ENCODE measurements at regions not wholly inside any gene's neighbourhood (a gene's known extent, or its start where the extent isn't known, plus 50 kb on each side); places are given as distances from the start of the nearest gene placed in this dataset.
A peak's percentile ranks its signal among the peaks of the same experiment; 100 is the strongest.
"Not testable (repeated sequence)": the region's sequence is repeated elsewhere in the genome, so short reads cannot be mapped to it uniquely, and the experiment has no call there.

- peak; percentile 66 for DNase-seq (ENCODE audit: low read depth, low spot score)
Measured at GRCh38 chr12:47307680-47308399, 228.1 kb upstream of the AMIGO2 start.

DNA sequence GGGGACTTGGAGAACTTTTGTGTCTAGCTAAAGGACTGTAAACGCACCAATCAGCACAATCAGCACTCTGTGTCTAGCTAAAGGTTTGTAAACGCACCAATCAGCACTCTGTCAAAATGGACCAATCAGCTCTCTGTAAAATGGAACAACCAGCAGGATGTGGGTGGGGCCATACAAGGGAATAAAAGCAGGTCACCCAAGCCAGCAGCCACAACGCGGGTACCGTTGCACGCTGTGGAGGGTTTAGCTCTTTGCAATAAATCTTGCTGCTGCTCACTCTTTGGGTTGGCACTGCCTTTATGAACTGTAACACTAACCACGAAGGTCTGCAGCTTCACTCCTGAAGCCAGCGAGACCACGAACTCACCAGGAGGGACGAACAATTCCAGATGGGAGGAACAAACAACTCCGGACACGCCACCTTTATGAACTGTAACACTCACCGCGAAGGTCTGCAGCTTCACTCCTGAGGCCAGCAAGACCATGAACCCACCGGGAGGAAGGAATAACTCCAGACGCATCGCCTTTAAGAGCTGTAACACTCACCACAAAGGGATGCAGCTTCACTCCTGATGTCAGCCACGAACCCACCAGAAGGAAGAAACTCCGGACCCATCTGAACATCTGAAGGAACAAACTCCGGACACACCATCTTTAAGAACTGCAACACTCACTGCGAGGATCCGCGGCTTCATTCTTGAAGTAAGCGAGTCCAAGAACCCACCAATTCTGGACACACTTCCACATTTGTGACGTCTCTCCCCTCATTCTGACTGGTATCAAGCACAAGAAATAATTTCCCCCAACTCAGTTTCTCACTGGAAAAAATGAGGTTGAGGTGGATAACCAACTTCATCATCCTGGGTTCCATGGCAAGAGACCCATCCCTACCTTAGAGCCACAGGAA, 227.3 kb upstream of the AMIGO2 start:
- DNase-seq (ENCODE audit: low read depth, low spot score) = not testable (repeated sequence)

GRCh38 chr12:47306130-47306529, 226.4 kb upstream of the AMIGO2 start:
- DNase-seq (ENCODE audit: low read depth, low spot score) = no peak

- no peak for DNase-seq (ENCODE audit: low read depth, low spot score)
Measured at GRCh38 chr12:47305464-47305863, 225.7 kb upstream of the AMIGO2 start.

DNA sequence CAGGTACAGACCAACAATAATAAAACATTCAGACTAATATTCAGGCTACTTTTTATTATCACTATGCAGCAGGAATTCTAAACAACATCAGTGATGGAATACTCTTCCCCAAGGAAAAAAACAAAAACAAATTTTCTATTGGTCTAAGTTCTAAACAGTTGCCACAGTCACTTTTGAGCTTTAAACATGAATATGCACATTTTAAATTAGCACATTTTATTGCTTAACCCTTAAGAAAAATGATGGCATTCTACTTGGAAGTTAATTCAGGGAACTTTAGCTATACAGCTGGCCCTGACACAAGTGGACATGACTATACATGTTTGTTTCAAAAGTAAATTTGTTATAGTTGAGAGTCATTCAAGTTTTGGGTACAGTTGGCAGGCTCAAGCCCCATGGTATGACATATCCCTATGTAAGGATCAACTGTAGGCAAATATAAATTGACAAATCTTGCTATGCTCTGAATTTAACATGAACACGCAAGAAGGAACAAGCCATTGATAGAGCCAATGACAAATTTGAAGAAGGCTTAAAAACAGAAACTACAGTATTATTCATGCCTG, 224.3 kb upstream of the AMIGO2 start:
- no peak for DNase-seq (ENCODE audit: low read depth, low spot score)

DNA sequence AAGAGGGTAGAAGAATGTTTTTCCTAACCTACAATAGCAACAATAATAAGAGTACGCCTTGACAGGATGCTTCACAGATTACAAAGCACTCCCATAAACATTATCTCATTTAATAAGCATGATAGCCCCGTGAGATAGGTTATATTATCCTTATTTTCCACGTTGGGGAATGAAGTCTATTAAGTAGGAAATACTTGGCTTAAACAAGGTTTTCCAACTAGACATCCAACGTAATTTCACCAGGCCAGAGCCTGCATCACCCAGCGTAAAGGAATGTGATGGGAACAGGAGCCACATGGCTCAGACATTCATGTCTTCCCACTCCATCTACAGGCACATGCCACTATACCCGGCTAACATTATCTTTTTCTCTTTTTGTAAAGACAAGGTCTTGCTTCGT, 223.4 kb upstream of the AMIGO2 start:
- DNase-seq (ENCODE audit: low read depth, low spot score) = no peak

GRCh38 chr12:47302111-47302671, 222.4 kb upstream of the AMIGO2 start:
- peak; percentile 59 for DNase-seq (ENCODE audit: low read depth, low spot score)

- DNase-seq (ENCODE audit: low read depth, low spot score) = no peak
Measured at GRCh38 chr12:47299586-47299985, 219.8 kb upstream of the AMIGO2 start.

DNA sequence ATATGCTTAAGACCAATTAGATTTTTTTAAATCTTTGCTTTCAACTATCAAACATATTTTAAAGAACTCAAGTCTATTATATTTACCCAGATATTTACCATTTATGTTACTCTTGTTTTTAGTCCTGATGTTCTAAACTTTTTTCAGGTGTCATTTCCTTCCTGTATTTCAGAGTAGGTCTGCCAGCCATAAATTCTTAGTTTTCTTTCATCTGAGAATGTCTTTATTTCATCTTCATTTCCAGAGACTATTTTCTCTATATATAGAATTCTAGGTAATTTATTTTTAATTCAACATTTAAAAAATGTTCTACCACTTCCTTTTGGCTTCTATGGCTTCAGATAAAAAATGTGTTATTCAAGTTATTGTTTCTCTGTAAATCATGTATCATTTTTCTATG, 218.2 kb upstream of the AMIGO2 start:
- DNase-seq (ENCODE audit: low read depth, low spot score) = no peak

DNA sequence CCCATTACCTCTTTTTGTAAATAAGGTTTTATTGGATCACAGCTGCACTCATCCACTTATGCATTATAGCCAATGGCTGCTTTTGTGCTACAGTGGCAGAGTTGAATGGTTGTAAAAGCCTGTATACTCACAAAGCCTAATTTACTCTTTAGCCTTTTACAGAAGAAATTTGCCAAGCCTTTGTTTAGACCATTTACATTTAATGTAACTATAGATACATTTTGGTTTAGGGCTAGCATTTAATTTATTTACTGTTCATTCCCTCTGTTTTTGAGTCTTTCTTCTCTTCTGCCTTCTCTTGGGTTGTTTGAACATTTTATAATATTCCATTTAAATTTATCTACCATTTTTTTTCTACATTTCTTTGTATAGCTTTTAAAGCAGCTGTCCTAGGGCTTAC, 217.1 kb upstream of the AMIGO2 start:
- no peak for DNase-seq (ENCODE audit: low read depth, low spot score)

DNA sequence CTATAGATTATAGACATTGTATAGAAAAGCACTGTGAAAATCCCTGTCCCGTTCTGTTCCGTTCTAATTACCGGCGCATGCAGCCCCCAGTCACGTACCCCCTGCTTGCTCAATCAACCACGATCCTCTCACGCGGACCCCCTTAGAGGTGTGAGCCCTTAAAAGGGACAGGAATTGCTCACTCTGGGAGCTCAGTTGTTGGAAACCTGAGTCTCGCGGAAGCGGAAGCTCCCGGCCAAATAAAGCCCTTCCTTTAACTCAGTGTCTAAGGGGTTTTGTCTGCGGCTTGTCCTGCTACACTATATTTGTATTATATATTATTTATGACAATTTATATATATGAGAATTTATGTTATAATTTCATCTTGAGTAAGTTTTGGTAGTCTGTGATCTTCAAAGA, 213.6 kb upstream of the AMIGO2 start:
- no peak for DNase-seq (ENCODE audit: low read depth, low spot score)

DNA sequence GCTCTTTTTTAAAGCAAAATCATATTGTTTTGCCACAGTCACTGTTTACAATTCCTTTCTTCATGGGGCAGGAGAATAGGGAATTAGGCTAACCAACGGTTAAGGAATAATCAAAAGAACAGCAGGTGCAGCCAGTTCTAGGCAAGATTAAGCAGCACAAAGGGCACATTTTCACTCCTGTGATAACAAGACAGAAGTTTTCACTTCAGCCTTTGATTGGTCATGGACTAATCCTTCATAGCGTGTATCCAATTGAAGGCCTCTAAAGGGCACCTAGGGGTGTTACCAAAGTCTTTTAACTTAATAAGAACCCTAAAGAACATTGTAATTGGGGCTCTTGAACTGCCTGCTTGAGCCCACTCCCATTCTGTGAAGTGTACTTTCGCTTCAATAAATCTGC, 206.9 kb upstream of the AMIGO2 start:
- DNase-seq (ENCODE audit: low read depth, low spot score) = no peak
